GM10248 (cell line): ENCODE measurements at regions not wholly inside any gene's neighbourhood (a gene's known extent, or its start where the extent isn't known, plus 50 kb on each side); places are given as distances from the start of the nearest gene placed in this dataset.

Experiments used
- CTCF ChIA-PET: fragments of 300-600 bp; sonication (Branson Sonifier 250); formaldehyde crosslinking; extraction: SDS; loops from one replicate; lab custom pipeline; 2021; ENCODE audit warnings: antibody characterized with exemption; lab: Yijun Ruan, JAX
- POLR2A ChIA-PET: fragments of 350-650 bp; sonication (Branson Sonifier 250); formaldehyde crosslinking; extraction: SDS; loops from one replicate; lab custom pipeline; 2020; ENCODE audit warnings: antibody characterized with exemption; lab: Yijun Ruan, JAX
- DNase-seq: peaks from one replicate; pipeline ENCODE4 v3.0.0; 2012; ENCODE audit errors: extremely low spot score
- TF ChIP-seq, protein P1 (sequence below): IDR thresholded peaks from 2 replicates; pipeline ENCODE4 v1.5.1; 2012; ENCODE audit warnings: mild to moderate bottlenecking, low read depth; ENCODE audit errors: extremely low read depth, missing control alignments, control extremely low read depth

DNA sequence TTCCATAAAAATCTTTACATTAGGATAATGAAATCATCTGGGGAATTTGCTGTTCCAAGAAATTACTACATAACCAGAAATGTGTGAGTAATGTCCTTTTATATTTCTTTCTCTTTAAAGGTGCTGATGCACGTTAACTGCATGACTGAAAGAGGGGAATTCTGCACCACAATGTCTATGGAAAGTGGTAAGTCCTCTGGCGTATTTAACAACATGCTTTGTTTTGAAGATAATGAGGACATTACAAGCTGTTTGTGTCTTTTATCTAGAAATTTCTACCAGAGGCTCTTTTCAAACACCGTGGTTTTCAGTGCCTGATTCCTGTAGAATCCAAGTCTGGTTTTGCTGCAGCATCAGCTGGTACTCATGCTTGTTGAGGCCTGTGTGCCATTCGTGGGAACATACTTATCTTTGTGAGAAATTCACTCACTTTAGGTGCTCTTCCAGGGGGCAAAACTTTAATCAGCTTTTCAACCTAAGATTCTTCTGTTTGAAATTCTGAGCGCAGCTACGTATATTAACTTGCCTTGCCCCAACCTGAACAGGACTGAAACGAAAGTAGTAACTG lies 257.2 kb downstream of the PDHA2 start:
- no peak for DNase-seq
- CTCF ChIA-PET = interaction anchor here (1.1 kb wide), 1 partner anchor 10 kb away, joined by 4 read pairs; no protein-coding TSS in a partner anchor
- TF ChIP-seq, protein P1, sequence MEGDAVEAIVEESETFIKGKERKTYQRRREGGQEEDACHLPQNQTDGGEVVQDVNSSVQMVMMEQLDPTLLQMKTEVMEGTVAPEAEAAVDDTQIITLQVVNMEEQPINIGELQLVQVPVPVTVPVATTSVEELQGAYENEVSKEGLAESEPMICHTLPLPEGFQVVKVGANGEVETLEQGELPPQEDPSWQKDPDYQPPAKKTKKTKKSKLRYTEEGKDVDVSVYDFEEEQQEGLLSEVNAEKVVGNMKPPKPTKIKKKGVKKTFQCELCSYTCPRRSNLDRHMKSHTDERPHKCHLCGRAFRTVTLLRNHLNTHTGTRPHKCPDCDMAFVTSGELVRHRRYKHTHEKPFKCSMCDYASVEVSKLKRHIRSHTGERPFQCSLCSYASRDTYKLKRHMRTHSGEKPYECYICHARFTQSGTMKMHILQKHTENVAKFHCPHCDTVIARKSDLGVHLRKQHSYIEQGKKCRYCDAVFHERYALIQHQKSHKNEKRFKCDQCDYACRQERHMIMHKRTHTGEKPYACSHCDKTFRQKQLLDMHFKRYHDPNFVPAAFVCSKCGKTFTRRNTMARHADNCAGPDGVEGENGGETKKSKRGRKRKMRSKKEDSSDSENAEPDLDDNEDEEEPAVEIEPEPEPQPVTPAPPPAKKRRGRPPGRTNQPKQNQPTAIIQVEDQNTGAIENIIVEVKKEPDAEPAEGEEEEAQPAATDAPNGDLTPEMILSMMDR = no peak
- POLR2A ChIA-PET = no interaction called here

DNA sequence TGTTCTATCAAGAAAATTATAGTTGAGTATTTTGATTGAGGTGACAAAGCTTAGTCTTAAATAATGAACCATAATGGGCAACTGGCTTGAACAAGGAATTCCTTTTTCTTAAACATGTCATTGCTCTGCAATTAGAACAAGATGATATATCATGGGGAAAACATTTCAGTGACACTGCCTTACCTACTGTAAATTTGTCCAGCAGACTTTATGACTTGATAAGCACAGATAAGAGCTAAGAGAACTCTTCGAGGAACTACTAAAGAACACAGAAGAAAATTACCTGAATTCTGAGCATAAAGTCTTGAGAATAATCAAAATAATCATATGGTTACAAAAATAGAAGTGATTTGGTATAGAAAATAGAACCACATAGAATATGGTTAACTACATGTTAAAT lies 257.8 kb downstream of the PDHA2 start:
- ChIA-PET CTCF (interaction anchor here (1.1 to 1.2 kb wide), 2 partner anchors 10 to 13 kb away, joined by 3 to 4 read pairs; no protein-coding TSS in a partner anchor), POLR2A (no interaction called here)
- TF ChIP-seq, protein P1 = no peak
- no peak for DNase-seq

DNA sequence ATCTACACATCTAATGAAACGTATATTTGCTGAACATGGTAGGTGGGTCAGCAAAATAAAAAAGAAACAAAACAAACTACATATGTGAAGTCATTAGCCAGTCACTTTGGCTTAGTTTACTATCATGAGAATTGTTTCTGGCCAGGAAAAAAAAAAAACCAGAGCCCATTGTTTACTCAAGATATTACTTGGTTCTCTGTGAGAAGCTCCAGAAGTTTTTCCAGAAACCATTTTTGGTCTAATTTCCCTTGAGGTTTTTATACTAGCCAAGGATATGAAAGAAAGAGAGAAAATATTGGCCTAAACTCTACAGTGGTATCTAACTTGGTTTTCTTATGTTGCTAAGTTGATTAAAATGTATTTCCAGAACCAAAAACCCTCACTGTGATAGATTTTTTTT lies 259.1 kb downstream of the PDHA2 start:
- TF ChIP-seq, protein P1 = no peak
- ChIA-PET POLR2A (no interaction called here), CTCF (no interaction called here)
- no peak for DNase-seq

DNA sequence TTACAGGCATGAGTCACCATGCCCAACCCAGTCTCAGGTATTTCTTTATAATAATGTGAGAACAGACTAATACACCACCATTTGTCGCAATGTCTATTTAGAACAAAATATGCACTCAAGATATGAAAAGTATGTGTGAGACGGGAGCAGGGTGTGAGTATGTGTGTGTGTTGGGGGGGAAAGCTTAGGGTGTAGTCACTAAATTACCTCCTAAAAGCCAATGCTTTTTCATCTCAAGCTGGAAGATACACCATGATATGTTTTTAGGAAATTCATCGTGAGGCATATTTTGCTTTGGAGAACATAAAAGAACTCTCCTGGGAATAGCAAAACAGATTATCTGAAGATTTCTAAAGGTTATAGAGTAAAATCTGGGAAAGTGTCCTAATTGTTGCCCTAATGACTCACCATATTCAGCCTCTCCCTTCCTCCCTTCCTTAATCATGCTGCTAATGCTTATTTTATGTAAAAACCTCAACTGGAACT lies 262.7 kb downstream of the PDHA2 start:
- ChIA-PET CTCF (interaction anchor here (0.9 kb wide), 1 partner anchor 13 kb away, joined by 3 read pairs; no protein-coding TSS in a partner anchor), POLR2A (no interaction called here)
- no peak for DNase-seq
- TF ChIP-seq, protein P1 = no peak

DNA sequence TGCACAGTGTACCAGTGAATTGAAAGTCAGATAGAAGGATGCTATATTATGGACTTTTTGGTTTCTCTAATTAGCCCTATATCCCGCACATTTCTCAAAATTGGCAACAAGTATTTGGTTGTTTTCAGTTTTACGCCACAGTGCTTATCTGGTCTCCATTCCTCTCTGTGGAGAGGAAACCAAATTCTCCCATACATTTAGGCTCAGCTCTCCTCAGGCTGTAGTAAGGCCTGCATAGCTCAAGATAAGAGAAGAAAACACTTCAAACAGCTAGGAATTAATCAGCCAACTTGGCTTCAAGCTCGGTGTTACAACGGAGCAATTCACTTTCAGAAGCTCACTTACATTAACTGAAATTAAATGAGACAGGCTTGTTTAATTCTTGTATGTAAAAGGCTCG lies 263.2 kb downstream of the PDHA2 start:
- POLR2A ChIA-PET = no interaction called here
- CTCF ChIA-PET = interaction anchor here (0.9 kb wide), 1 partner anchor 13 kb away, joined by 3 read pairs; no protein-coding TSS in a partner anchor

DNA sequence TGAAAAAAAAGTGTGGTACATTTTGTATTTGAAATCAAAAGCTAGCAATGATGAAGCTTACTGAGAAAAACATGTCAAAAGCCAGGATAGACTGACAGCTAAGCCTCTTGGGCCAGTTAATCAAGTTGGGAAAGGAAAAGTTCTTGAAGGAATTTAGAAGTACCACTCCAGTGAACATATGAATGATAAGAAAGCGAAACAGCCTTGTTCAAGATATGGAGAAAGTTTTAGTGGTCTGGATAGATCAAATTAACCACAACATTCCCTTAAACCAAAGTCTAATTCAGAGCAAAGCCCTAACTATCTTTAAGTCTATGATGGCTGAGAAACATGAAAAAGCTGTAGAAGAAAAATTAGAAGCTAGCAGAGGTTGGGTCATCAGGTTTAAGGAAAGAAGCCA lies 268.3 kb downstream of the PDHA2 start:
- ChIA-PET POLR2A (no interaction called here), CTCF (interaction anchor here (2.3 kb wide), 1 partner anchor 9 kb away, joined by 6 read pairs; no protein-coding TSS in a partner anchor)
- no peak for DNase-seq
- TF ChIP-seq, protein P1 = no peak

More for the DNA sequence above, 263.2 kb downstream of the PDHA2 start:
- DNase-seq = no peak
- TF ChIP-seq, protein P1 = no peak
